ENCODE measurements at regions not wholly inside any gene's neighbourhood (a gene's known extent, or its start where the extent isn't known, plus 50 kb on each side); places are given as distances from the start of the nearest gene placed in this dataset.

DNA sequence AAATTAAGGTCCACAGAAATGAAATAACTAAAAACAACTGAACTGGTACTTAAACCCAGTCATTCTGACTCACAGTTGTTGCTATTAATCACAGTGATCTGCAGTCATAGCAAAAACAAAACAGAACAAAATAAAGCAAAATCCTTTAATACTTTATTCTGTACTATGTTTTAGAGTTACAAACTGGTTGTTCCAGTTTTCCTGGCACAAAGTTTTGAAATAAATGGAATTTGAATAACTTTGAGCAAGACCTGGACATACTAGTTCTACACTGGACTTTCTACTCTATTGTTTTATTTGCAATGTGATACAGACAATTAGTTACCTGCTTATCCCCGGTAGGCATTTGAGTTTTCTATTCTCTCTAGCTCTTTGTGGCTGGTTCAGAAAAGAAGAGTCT lies 147.9 kb downstream of the DMRT2 start:
- ChIA-PET CTCF (no interaction called here), RAD21 (ENCODE audit: low non-redundant PET in 1 of 2, low total read pairs in 2 of 2, uncharacterized antibody in 2 of 2, unreplicated experiment in 2 of 2) (no interaction called here), POLR2A (no interaction called here)
- H3K27me3 ChIP-seq (ENCODE audit: insufficient read depth, low read length), result no peaks in the 10 kb centered on the region
- intact Hi-C loops (cut with micrococcal nuclease), result no loop called here
- no peak overlapping the region for H3K4me3 ChIP-seq (replicated peaks in 1 of 2; ENCODE audit: low read depth in 1 of 2, low read length in 2 of 2)
- no peak for TF ChIP-seq FOSL1 (IDR thresholded peaks at IDR 0.05; ENCODE audit: low read depth)
- no peaks in the 10 kb centered on the region for H3K9me2 ChIP-seq (ENCODE audit: insufficient read depth)
- DNase-seq (ENCODE audit: low read depth, low spot score) (no peak), ATAC-seq (no peak)
- H3K36me3 ChIP-seq (ENCODE audit: control insufficient read depth in 1 of 2, insufficient read depth in 2 of 2, low read length in 2 of 2), result no peaks in the 10 kb centered on the region
- no peaks in the 10 kb centered on the region for H3K4me1 ChIP-seq (ENCODE audit: control insufficient read depth in 1 of 2, insufficient read depth in 2 of 2, low read length in 2 of 2)
- no peak overlapping the region for H3K27ac ChIP-seq (ENCODE audit: low read depth, low read length)
- no peaks in the 10 kb centered on the region for H3K79me2 ChIP-seq (ENCODE audit: insufficient read depth, low read length)
- no peak overlapping the region for H2AFZ ChIP-seq (ENCODE audit: low read depth, low read length, poor library complexity, severe bottlenecking)
- no TSS peak for BruUV-seq (replicated peaks)
- no peaks in the 10 kb centered on the region for H4K20me1 ChIP-seq (ENCODE audit: insufficient read depth)
- H3K9ac ChIP-seq (ENCODE audit: low read length), result no peak overlapping the region
- H3K9me3 ChIP-seq (ENCODE audit: control insufficient read depth in 1 of 2, insufficient read depth in 1 of 2, low read depth in 1 of 2, low read length in 2 of 2), result peaks cover 3 to 10% of the 10 kb centered on the region in 2 experiments; a peak in 2 of 4 replicates
- no peak overlapping the region for H3K4me2 ChIP-seq (ENCODE audit: low read length)

DNA sequence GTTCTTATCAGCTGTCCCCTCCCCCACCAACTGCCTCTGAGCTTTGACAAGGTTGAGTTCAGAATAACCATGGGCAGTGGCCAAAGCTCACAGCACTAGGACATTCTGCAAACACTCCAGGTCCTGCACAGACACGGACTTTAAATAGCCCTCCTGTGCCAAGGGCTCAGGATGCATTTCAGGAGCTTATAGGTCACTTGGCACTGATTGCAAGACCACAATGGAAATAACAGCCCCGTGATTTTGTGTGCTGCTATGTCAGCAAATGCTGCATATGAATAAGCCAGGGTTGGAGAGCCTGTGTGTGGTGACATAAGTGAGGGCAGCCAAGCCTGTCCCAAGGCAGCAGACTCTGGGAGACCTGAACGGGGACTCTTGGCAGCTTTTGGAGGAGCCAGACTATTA lies 150.7 kb downstream of the DMRT2 start:
- no peak overlapping the region for H3K27ac ChIP-seq (ENCODE audit: low read depth, low read length)
- no peak overlapping the region for H3K4me2 ChIP-seq (ENCODE audit: low read length)
- no peak overlapping the region for H3K4me3 ChIP-seq (replicated peaks in 1 of 2; ENCODE audit: low read depth in 1 of 2, low read length in 2 of 2)
- no peak overlapping the region for H3K9ac ChIP-seq (ENCODE audit: low read length)
- no peaks in the 10 kb centered on the region for H3K9me2 ChIP-seq (ENCODE audit: insufficient read depth)
- ChIA-PET RAD21 (ENCODE audit: low non-redundant PET in 1 of 2, low total read pairs in 2 of 2, uncharacterized antibody in 2 of 2, unreplicated experiment in 2 of 2) (no interaction called here), CTCF (no interaction called here), POLR2A (no interaction called here)
- no peaks in the 10 kb centered on the region for H3K4me1 ChIP-seq (ENCODE audit: control insufficient read depth in 1 of 2, insufficient read depth in 2 of 2, low read length in 2 of 2)
- no peak for ATAC-seq
- H3K9me3 ChIP-seq (ENCODE audit: control insufficient read depth in 1 of 2, insufficient read depth in 1 of 2, low read depth in 1 of 2, low read length in 2 of 2), result peaks cover 3 to 14% of the 10 kb centered on the region in 2 experiments; a peak in 2 of 4 replicates
- DNase-seq (ENCODE audit: low read depth, low spot score), result no peak
- intact Hi-C loops (cut with micrococcal nuclease), result no loop called here
- H3K27me3 ChIP-seq (ENCODE audit: insufficient read depth, low read length), result no peaks in the 10 kb centered on the region
- H2AFZ ChIP-seq (ENCODE audit: low read depth, low read length, poor library complexity, severe bottlenecking), result no peak overlapping the region
- no peaks in the 10 kb centered on the region for H3K79me2 ChIP-seq (ENCODE audit: insufficient read depth, low read length)
- no TSS peak for BruUV-seq (replicated peaks)
- no peak for TF ChIP-seq CBX3 (IDR thresholded peaks at IDR 0.05; ENCODE audit: low read depth)
- TF ChIP-seq FOSL1 (IDR thresholded peaks at IDR 0.05; ENCODE audit: low read depth), result no peak
- no peak for TF ChIP-seq ELF1 (IDR thresholded peaks at IDR 0.05; ENCODE audit: borderline replicate concordance, low read depth)
- TF ChIP-seq EZH2phosphoT487 (IDR thresholded peaks at IDR 0.05; ENCODE audit: borderline replicate concordance), result no peak
- TF ChIP-seq POLR2AphosphoS5 (IDR thresholded peaks at IDR 0.05; ENCODE audit: low read depth, low read length), result no peak
- TF ChIP-seq RAD21 (IDR thresholded peaks at IDR 0.05; ENCODE audit: low read depth), result no peak
- TF ChIP-seq, protein P1, sequence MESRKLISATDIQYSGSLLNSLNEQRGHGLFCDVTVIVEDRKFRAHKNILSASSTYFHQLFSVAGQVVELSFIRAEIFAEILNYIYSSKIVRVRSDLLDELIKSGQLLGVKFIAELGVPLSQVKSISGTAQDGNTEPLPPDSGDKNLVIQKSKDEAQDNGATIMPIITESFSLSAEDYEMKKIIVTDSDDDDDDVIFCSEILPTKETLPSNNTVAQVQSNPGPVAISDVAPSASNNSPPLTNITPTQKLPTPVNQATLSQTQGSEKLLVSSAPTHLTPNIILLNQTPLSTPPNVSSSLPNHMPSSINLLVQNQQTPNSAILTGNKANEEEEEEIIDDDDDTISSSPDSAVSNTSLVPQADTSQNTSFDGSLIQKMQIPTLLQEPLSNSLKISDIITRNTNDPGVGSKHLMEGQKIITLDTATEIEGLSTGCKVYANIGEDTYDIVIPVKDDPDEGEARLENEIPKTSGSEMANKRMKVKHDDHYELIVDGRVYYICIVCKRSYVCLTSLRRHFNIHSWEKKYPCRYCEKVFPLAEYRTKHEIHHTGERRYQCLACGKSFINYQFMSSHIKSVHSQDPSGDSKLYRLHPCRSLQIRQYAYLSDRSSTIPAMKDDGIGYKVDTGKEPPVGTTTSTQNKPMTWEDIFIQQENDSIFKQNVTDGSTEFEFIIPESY (IDR thresholded peaks at IDR 0.05; ENCODE audit: extremely low read depth, insufficient replicate concordance, low read length), result no peak
- TF ChIP-seq SRF (IDR thresholded peaks at IDR 0.05; ENCODE audit: low read depth), result no peak
- TF ChIP-seq EGR1 (IDR thresholded peaks at IDR 0.05; ENCODE audit: low read depth), result no peak
- TF ChIP-seq SIN3A (IDR thresholded peaks at IDR 0.05; ENCODE audit: low read depth), result no peak
- H4K20me1 ChIP-seq (ENCODE audit: insufficient read depth), result no peaks in the 10 kb centered on the region
- H3K36me3 ChIP-seq (ENCODE audit: control insufficient read depth in 1 of 2, insufficient read depth in 2 of 2, low read length in 2 of 2), result no peaks in the 10 kb centered on the region

All from HCT116 (cell line).